ENCODE measurements at regions not wholly inside any gene's neighbourhood (a gene's known extent, or its start where the extent isn't known, plus 50 kb on each side); places are given as distances from the start of the nearest gene placed in this dataset.

DNA sequence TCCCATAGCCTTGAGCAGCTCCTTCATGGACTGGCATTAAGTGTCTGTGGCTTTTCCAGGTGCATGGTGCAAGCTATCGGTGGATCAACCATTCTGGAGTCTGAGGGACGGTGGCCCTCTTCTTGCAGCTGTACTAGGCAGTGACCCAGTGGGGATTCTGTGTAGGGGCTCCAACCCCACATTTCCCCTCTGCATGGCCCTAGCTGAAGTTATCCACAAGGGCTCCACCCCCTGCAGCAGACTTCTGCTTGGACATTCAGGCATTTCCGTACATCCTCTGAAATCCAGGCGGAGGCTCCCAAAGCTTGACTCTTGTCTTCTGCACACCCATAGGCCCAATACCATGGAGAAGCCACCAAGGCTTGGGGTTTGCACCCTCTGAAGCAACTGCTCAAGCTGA lies 89.3 kb upstream of the PGRMC2 start:
- peaks cover 14% of the 10 kb centered on the region for H3K36me3 Mint-ChIP-seq (ENCODE audit: low read depth)
- H3K4me1 Mint-ChIP-seq (ENCODE audit: low read depth), result peaks cover 15% of the 10 kb centered on the region
- no peak overlapping the region for H3K4me3 Mint-ChIP-seq
- no peaks in the 10 kb centered on the region for H3K27me3 Mint-ChIP-seq (ENCODE audit: insufficient read depth)
- peaks cover 13% of the 10 kb centered on the region for H3K9me3 Mint-ChIP-seq
- no peak for DNase-seq
- no peak overlapping the region for H3K27ac Mint-ChIP-seq
- TF ChIP-seq CTCF (IDR thresholded peaks at IDR 0.05), result no peak

GRCh38 chr4:128376303-128376702 lies 88.7 kb upstream of the PGRMC2 start:
- Mint-ChIP-seq H3K4me3 (no peak overlapping the region), H3K4me1 (ENCODE audit: low read depth) (peaks cover 16% of the 10 kb centered on the region), H3K27ac (no peak overlapping the region), H3K36me3 (ENCODE audit: low read depth) (peaks cover 14% of the 10 kb centered on the region), H3K27me3 (ENCODE audit: insufficient read depth) (no peaks in the 10 kb centered on the region), H3K9me3 (peaks cover 13% of the 10 kb centered on the region)
- no peak for DNase-seq
- no peak for TF ChIP-seq CTCF (IDR thresholded peaks at IDR 0.05)

- H3K27me3 Mint-ChIP-seq (ENCODE audit: insufficient read depth), result no peaks in the 10 kb centered on the region
- H3K4me3 Mint-ChIP-seq, result no peak overlapping the region
- H3K9me3 Mint-ChIP-seq, result peaks cover 21% of the 10 kb centered on the region
- peaks cover 14% of the 10 kb centered on the region for H3K4me1 Mint-ChIP-seq (ENCODE audit: low read depth)
- DNase-seq, result no peak
- H3K27ac Mint-ChIP-seq, result no peak overlapping the region
- H3K36me3 Mint-ChIP-seq (ENCODE audit: low read depth), result peaks cover 24% of the 10 kb centered on the region
- TF ChIP-seq CTCF (IDR thresholded peaks at IDR 0.05), result no peak
Observed at GRCh38 chr4:128373628-128374027, 86.0 kb upstream of the PGRMC2 start.

DNA sequence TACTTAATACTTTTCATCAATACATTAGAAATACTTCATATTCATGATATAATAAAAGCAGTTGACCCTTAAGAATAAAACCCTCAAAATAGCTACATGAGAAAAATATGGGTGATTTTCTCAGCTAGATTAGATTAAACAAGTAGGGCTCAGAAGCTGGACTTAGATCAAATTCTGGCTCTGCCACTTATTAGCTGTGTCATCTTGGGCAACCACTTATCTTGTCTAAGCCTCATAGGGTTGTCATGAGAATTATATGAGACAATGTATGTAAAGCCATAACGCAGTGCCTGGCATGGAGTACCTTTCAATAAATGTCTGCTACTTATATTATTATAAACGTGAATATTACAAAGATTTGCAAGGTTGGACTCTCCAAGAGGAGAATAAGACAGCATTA lies 84.3 kb upstream of the PGRMC2 start:
- H3K27me3 Mint-ChIP-seq (ENCODE audit: insufficient read depth), result no peaks in the 10 kb centered on the region
- TF ChIP-seq CTCF (IDR thresholded peaks at IDR 0.05), result no peak
- H3K9me3 Mint-ChIP-seq, result peaks cover 16% of the 10 kb centered on the region
- DNase-seq, result no peak
- peaks cover 27% of the 10 kb centered on the region for H3K36me3 Mint-ChIP-seq (ENCODE audit: low read depth)
- no peak overlapping the region for H3K4me3 Mint-ChIP-seq
- H3K4me1 Mint-ChIP-seq (ENCODE audit: low read depth), result peaks cover 14% of the 10 kb centered on the region
- H3K27ac Mint-ChIP-seq, result no peak overlapping the region

- Mint-ChIP-seq H3K4me3 (no peak overlapping the region), H3K36me3 (ENCODE audit: low read depth) (peaks cover 21% of the 10 kb centered on the region), H3K9me3 (peaks cover 11% of the 10 kb centered on the region), H3K27ac (no peak overlapping the region), H3K4me1 (ENCODE audit: low read depth) (peaks cover 14% of the 10 kb centered on the region), H3K27me3 (ENCODE audit: insufficient read depth) (no peaks in the 10 kb centered on the region)
- TF ChIP-seq CTCF (IDR thresholded peaks at IDR 0.05), result no peak
- DNase-seq, result no peak
Observed at GRCh38 chr4:128371001-128371777, 83.6 kb upstream of the PGRMC2 start.

All from HFFc6 (cell line).